Hepatocyte (in vitro differentiated cells): ENCODE measurements at regions not wholly inside any gene's neighbourhood (a gene's known extent, or its start where the extent isn't known, plus 50 kb on each side); places are given as distances from the start of the nearest gene placed in this dataset.

Experiments
- DNase-seq: peaks from one replicate; pipeline ENCODE4 v3.0.0-alpha.2; 2016; ENCODE audit warnings: low spot score
- H2AFZ ChIP-seq: fragments of 200-600 bp; sonication (generic); 2 replicates; pipeline ENCODE4 v1.6.0; 2016; ENCODE audit warnings: antibody characterized with exemption, mild to moderate bottlenecking
- H3K27ac ChIP-seq: fragments of 200-600 bp; sonication (generic); 2 replicates; pipeline ENCODE4 v1.5.1; 2016; ENCODE audit warnings: mild to moderate bottlenecking
- H3K27me3 ChIP-seq: fragments of 200-600 bp; sonication (generic); 2 replicates; pipeline ENCODE4 v1.6.1; 2016
- H3K36me3 ChIP-seq: fragments of 200-600 bp; sonication (generic); replicated peaks from 2 replicates; pipeline ENCODE4 v1.5.1; 2016; ENCODE audit warnings: low read depth; ENCODE audit not compliant: insufficient read depth
- H3K4me1 ChIP-seq: fragments of 200-600 bp; sonication (generic); 2 replicates; pipeline ENCODE4 v1.5.1; 2016; ENCODE audit warnings: mild to moderate bottlenecking, moderate library complexity; ENCODE audit not compliant: insufficient read depth
- H3K4me2 ChIP-seq: fragments of 200-600 bp; sonication (generic); 2 replicates; pipeline ENCODE4 v1.6.0; 2016
- H3K4me3 ChIP-seq: fragments of 200-600 bp; sonication (generic); 2 replicates; pipeline ENCODE4 v1.5.1; 2016; ENCODE audit warnings: mild to moderate bottlenecking
- H3K79me2 ChIP-seq: fragments of 200-600 bp; sonication (generic); 2 replicates; pipeline ENCODE4 v1.6.0; 2017; ENCODE audit warnings: mild to moderate bottlenecking
- H3K9me2 ChIP-seq: fragments of 200-600 bp; sonication (generic); replicated peaks from 2 replicates; pipeline ENCODE4 v1.6.0; 2017; ENCODE audit warnings: mild to moderate bottlenecking; ENCODE audit not compliant: insufficient read depth
- H3K9me3 ChIP-seq: fragments of 200-600 bp; sonication (generic); 2 replicates; pipeline ENCODE4 v1.5.1; 2016; ENCODE audit warnings: low read depth, mild to moderate bottlenecking
- H4K20me1 ChIP-seq: fragments of 200-600 bp; sonication (generic); 2 replicates; pipeline ENCODE4 v1.6.0; 2016; ENCODE audit warnings: mild to moderate bottlenecking; ENCODE audit not compliant: insufficient read depth, poor library complexity, severe bottlenecking
- CTCF ChIP-seq: fragments of 200-600 bp; sonication (generic); IDR thresholded peaks from 2 replicates; pipeline ENCODE4 v1.5.1; 2016; ENCODE audit warnings: antibody characterized with exemption, mild to moderate bottlenecking; ENCODE audit not compliant: poor library complexity
- EZH2 ChIP-seq: fragments of 200-600 bp; sonication (generic); IDR thresholded peaks from 2 replicates; pipeline ENCODE4 v1.6.1; 2016; ENCODE audit warnings: antibody characterized with exemption, mild to moderate bottlenecking, borderline replicate concordance
- EZH2phosphoT487 ChIP-seq: fragments of 200-600 bp; sonication (generic); IDR thresholded peaks from one replicate; pipeline ENCODE4 v1.6.1; 2018; ENCODE audit warnings: antibody characterized with exemption, mild to moderate bottlenecking, low read depth, moderate library complexity; ENCODE audit not compliant: unreplicated experiment, severe bottlenecking
- WGBS: methylation state at CpG from one replicate; pipeline ENCODE4 v1.1.6; 2016; ENCODE audit warnings: low lambda C conversion rate; ENCODE audit errors: missing lambda C conversion rate; 5-methylcytosine and 5-hydroxymethylcytosine counted together

DNA sequence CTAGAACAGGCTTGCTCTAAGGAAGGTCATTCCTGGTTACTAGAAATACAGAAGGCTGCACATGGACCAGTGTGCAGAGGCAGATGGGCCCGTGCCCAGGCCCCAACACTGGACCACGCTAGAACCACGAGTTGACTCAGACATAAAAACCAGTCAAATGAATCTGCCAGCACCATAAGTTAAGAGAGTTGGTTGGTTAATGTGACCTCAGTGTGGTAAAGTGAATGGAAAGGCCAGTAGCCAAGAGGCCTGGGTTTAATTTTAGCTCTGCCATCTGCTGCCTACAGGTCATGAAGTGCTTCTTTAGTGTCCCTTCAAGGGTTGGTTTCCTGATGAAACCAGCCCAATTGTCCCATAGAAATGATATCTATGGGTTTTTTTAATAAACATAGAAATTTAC is 329.6 kb upstream of the NRP1 start:
- Histone ChIP-seq H3K4me3 (no peak overlapping the region), H3K4me2 (no peak overlapping the region), H3K4me1 (no peaks in the 10 kb centered on the region), H3K9me2 (no peaks in the 10 kb centered on the region), H3K36me3 (no peaks in the 10 kb centered on the region), H3K27ac (no peak overlapping the region), H3K9me3 (no peaks in the 10 kb centered on the region), H4K20me1 (no peaks in the 10 kb centered on the region), H3K27me3 (no peaks in the 10 kb centered on the region), H3K79me2 (no peaks in the 10 kb centered on the region), H2AFZ (no peak overlapping the region)
- 94% methylated on average over 3 of the region's 3 CpGs for WGBS
- TF ChIP-seq CTCF (no peak), EZH2 (no peak), EZH2phosphoT487 (no peak)
- no peak for DNase-seq

- Histone ChIP-seq H2AFZ (no peak overlapping the region), H4K20me1 (no peaks in the 10 kb centered on the region), H3K36me3 (no peaks in the 10 kb centered on the region), H3K4me2 (no peak overlapping the region), H3K27ac (no peak overlapping the region), H3K79me2 (no peaks in the 10 kb centered on the region), H3K9me3 (no peaks in the 10 kb centered on the region), H3K4me3 (no peak overlapping the region), H3K27me3 (no peaks in the 10 kb centered on the region), H3K4me1 (no peaks in the 10 kb centered on the region), H3K9me2 (no peaks in the 10 kb centered on the region)
- WGBS, result 70% methylated on average over 15 of the region's 15 CpGs
- peak; percentile 9 for DNase-seq
- TF ChIP-seq EZH2phosphoT487, result no peak
- no peak for TF ChIP-seq CTCF
- no peak for TF ChIP-seq EZH2
Measured at GRCh38 chr10:33661580-33662336, 327.3 kb upstream of the NRP1 start.

DNA sequence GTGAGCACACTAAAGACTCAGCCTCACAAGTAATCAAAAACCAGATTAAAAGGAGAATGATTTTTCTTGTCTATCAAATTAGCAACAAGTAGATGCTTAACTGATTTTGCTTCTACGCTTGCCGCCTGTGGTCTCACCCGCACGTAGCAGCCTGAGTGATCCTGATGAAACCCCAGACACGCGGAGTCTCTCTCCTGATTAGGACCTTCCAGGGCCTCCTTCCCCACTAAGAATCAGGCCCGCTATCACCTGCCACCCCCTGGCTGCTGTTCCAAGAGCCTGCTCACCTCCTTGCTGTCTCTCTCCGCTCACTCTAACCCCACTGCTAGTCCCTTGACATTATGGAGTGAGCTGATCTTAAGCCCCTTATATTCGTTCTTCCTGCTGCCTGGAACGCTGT is 325.9 kb upstream of the NRP1 start:
- Histone ChIP-seq H3K4me3 (no peak overlapping the region), H4K20me1 (no peaks in the 10 kb centered on the region), H2AFZ (no peak overlapping the region), H3K9me2 (no peaks in the 10 kb centered on the region), H3K4me1 (no peaks in the 10 kb centered on the region), H3K36me3 (no peaks in the 10 kb centered on the region), H3K79me2 (no peaks in the 10 kb centered on the region), H3K27ac (no peak overlapping the region), H3K4me2 (no peak overlapping the region), H3K9me3 (no peaks in the 10 kb centered on the region), H3K27me3 (no peaks in the 10 kb centered on the region)
- no peak for DNase-seq
- 92% methylated on average over 10 of the region's 10 CpGs for WGBS
- no peak for TF ChIP-seq EZH2phosphoT487
- no peak for TF ChIP-seq CTCF
- no peak for TF ChIP-seq EZH2

- Histone ChIP-seq H3K27ac (no peak overlapping the region), H3K36me3 (no peaks in the 10 kb centered on the region), H3K79me2 (no peaks in the 10 kb centered on the region), H3K4me1 (no peaks in the 10 kb centered on the region), H3K4me3 (no peak overlapping the region), H3K27me3 (no peaks in the 10 kb centered on the region), H3K9me3 (no peaks in the 10 kb centered on the region), H3K9me2 (no peaks in the 10 kb centered on the region), H4K20me1 (no peaks in the 10 kb centered on the region), H2AFZ (no peak overlapping the region), H3K4me2 (no peak overlapping the region)
- no peak for DNase-seq
- no peak for TF ChIP-seq CTCF
- TF ChIP-seq EZH2, result no peak
- TF ChIP-seq EZH2phosphoT487, result no peak
- 98% methylated on average over 3 of the region's 3 CpGs for WGBS
Measured at GRCh38 chr10:33657913-33658312, 323.4 kb upstream of the NRP1 start.
